Stimulated activated CD4-positive, alpha-beta T cell treated with anti-CD3 and anti-CD28 coated beads, Interleukin-2, amount 100 ng/mL, for 48 hours (primary cell): ENCODE measurements at regions not wholly inside any gene's neighbourhood (a gene's known extent, or its start where the extent isn't known, plus 50 kb on each side); places are given as distances from the start of the nearest gene placed in this dataset.
"Not testable (repeated sequence)": the region's sequence is repeated elsewhere in the genome, so short reads cannot be mapped to it uniquely, and the experiment has no call there.

Source experiments
- DNase-seq, 2 donors: peaks; one replicate each; pipeline ENCODE4 v3.0.0-alpha.2; 2020

DNA sequence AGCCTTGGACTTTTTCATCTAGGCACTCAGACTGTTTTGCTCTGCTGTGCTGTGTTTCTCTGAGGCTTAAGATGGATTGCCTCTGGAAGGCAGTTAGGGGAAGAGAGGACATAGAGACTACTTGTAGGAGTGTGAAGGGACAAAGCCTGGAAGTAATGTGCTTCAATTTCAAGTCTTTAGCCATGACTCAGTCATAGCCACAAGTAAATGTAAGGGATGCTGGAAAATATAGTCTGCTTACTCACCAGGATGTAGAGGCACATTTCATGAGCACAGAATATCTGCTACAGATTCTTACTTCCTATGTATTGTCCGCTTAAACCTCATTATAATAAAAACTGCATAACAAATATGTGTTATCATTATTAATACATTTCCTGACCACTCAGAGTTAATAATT lies 794.3 kb upstream of the NOVA1 start:
- DNase-seq, result no peak

DNA sequence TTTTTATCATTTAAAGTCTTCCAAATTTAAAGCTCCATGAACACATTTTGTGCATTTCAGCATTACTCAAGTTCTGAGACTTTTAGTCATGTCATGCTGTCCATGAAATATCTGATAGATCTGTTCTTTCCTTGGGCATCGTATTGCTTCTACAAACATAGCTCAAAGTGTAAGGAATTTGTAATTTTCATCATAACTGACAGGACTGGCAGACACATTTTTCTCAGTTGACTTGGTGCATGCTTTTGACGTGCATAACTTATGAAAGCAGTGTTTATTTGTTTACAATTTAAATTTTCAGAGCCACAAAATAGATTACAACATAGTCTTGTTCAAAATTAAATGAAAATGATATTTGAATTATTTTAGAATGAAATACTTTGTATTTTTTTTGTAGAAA lies 812.1 kb upstream of the NOVA1 start:
- no peak for DNase-seq

DNA sequence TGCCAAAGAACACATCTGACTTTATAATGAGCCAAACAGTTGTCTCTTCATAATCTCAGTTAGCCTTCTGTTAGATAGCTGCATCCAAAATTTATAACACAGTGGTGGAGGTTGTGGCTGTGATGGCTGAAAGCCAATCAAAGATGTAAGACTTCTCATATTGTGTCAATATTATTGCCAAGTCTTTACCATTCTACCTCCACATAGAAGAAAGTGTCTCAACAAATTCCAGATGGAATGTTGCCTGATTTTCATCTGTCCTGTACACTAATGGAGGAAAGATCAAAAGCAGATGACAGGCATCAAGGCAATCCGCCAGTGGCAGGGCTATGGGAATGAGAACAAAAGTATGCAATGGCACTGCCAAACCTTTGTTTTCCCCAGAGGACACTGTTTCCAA lies 813.1 kb upstream of the NOVA1 start:
- DNase-seq, result no peak

DNA sequence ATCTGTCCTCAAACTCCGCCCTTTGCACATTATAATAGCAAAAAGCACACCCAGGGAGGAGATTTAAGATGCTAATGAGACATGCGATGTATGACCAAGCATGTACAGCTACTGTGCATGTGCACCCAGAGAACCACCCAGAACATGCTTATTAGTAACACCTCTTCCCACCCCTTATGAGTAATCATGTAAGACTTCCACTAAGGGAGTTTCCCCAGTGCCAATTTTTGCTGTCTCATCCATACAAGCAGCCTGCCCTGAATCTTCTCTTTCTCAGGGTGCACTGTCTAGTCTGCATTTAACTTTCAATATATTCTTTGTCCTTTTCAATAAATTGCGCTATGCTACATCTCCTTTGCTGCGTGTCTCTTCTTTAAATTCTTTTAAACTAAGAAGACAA lies 830.0 kb upstream of the NOVA1 start:
- DNase-seq, result no peak

DNA sequence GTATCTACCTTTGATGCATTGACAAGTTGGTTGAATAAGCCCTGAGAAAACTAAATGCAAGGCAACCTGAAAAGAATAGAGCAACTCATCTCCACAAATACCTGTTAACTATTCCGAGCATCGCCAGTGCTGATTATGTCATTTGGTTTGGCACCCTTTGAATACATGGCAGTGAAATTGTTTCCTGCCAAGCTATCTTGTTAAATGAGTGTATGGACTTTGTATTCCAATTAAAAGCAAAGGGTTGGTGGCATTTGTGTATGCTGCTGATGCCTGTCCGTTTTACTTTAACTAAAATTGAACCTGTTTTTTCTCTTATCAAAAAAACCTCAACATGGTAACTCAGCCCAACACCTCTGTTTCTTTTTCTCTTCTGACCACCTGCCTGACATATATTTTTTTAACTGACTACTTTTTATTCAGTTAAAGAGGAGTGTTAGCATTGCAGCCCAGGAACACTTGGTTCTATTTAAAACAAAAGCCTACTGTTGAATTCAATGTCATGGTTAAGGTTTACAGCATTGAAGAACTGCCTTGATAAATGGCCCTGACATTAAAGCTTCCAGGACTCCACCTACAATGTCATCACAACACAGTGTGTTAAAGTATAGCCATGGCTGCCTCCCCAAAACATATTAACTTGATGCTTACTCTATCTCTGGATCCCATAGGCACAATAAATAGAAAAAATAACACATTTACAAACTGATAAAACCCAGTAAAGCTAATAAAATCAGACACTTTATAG lies 838.3 kb upstream of the NOVA1 start:
- DNase-seq, result no peak

DNA sequence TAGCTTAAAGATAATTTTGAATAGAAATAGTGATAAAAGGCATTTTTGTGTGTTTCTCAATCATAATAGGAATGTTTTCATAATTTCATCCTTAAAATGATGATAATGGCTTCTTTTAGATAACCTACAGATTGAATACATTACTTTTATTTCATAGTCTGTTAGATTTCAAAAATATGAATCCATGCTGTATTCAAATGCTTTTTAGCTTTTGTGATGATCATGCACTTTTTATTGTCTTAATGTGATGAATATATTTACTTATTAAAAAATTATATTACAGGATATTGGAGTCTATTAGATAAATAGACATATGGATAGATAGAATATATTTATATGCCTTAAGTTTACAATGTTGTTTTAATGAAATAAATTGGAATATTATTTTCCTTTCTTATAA lies 886.8 kb upstream of the NOVA1 start:
- no peak for DNase-seq

DNA sequence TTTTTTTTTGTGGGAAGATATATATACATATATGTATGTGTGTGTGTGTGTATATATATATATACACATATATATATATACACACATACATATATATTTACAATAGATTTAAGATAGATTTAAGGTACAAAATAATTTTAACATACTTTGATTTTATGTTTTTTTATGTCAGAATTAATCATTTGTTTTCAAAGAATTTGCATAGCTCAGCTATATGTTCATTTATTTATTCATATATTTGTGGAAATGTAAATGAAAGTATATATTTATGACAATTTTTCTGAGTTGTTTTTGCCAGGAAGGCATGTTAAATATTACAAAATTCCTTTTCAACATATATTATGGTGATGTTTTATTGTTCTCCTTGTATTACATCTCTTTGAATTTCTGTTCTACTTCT lies 887.4 kb upstream of the NOVA1 start:
- DNase-seq, result no peak

DNA sequence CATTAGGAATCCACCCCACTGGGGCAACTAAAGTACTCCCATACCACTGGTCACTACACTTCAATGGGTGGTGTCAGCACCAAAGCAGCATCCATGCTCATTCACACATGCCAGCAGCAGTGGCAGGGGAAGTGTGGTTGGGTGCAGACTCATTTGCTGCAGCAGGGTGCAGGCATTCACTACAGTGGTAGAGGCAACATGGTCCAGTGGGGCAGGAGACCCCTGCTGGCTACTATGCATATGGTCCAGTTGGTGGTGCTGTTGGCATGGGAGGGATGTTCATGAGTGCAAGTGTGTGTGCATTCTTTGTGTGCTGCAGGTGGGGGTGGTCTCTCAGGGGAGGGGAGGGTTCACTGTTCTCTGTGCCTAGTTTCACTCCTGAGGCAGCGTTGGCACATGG lies 908.4 kb upstream of the NOVA1 start:
- no peak for DNase-seq

DNA sequence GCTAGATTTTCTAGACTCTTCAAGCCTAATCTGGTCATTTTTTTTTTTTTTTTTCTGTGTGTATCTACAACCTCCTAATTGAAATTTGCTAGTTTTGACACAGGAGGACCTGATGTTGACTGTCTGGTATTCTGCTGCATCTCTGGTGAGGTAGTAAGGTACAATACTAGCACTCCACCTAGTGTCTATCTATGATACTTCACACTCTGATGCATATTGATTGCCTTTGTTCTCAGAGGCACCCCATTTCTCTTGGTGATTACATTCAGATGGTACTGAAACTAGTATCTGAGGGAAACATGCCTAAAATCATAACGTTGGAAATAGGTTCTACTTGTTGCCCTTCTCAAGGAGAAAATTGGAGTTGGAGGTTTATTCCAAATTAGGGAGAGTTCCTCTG lies 930.5 kb upstream of the NOVA1 start:
- DNase-seq, result no peak

DNA sequence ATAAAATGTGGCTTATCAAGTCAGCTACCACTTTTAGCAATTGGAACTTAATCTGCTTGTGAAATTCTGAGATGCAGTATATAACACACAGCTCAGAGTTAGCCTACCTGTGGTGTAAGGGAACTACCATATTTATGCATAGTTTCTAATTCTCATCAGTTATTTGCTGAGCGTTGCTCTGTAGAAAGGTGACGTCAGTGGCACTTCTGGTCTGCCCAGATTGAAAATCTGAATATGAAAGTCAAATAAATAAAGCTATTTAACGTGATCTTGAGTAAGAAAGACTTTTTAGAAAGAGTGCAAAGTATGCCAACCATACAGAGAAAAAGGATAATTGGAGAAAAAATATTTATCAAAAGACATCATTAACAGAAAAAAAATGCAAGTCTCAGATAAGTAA lies 938.9 kb upstream of the NOVA1 start:
- no peak for DNase-seq

DNA sequence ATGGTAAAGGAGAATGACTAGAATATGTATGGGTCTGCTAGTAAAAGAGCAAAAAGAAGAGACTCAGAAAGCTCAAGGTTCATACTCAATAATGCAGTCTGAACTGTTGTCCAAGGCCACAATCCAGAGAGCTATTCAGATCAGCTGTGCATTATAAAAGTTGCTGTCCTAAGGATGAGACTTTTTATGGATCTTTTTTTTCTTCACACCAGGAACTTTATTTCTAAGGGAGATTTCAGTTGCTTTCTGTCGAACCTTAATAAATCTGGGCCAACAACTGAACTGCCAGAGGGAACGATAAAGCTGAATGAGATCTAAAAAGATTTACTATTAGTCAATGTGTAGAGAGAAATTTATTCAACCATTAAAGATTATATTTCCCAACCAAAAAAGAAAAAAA lies 948.3 kb upstream of the NOVA1 start:
- no peak for DNase-seq

DNA sequence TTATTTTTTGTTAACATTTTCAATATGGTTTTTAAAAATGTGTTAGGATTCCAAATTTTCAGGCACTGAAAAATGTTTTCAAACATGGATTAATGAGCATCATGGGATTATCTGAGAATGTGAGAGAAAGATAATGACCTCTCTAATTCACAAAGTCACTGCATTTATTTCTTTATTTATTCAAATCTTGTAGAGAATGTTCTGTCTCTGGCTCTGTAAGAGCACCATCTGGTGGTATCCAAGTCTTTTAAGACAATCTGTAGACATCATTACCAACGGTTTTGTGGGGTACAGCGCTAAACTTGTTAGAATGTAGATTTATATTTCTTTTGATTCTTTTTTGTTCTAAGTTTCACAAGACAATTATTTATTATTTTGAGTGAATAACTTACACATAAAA lies 956.0 kb upstream of the NOVA1 start:
- DNase-seq, result no peak

DNA sequence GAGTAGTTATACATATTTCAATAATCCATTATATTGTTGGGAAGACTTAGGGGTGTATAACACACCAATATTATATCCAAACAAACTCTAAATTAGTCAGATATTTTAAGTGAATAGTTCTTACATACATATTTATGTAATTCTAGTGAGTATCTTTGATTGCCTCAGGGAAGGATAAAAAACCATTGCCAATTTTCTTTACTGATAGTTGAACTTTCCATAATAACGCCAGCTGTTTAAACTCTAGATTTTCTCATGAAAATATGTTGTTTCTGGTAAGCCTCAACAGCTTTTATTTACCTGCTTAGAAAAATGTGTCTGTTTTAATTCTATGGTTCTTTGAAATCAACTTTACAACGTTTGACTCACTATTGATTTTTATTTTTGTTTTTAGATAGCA lies 959.6 kb upstream of the NOVA1 start:
- DNase-seq, result no peak

DNA sequence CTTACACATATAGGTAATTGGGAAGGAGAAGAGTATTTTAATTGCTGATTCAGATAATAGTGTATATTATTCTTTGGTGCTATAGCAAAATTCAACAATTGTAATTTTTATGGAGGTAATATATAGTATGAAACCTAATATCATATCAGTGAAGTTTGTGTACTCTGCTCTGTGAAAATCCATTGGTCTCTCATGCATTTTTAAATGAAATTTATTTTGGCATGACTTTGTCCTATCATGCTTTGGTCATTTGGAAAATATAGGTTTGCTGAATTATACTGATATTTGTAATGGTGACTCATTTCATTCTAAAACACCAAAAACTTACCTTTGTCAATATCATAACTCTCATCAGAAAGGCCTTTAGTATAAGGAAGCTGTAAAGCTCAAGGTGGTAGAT lies 962.0 kb upstream of the NOVA1 start:
- no peak for DNase-seq

DNA sequence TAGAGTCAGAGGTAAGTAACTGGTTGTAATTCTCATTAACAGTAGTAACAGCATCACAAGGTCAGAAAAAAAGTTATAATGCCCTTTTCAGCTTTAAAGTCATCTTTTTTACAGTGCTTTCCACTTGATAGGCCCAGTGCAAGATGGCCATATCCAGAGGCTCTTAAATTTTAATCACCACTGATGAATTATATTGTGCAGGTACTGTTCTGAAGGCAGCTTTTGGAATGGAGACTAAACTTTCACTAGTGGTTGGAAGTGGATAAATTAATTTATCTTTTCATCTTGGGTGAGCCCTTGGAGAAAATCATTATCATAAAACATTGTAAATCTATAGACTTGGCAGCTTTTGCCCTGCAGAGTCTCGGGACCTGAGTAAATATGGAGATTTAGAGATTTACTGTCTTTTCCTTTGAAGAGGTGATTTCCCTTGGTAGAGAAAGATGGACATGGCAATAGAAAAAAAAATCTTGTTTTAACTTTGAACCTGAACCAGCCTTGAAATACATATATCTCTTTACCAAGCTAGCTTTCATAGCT lies 969.1 kb upstream of the NOVA1 start:
- DNase-seq, result no peak

DNA sequence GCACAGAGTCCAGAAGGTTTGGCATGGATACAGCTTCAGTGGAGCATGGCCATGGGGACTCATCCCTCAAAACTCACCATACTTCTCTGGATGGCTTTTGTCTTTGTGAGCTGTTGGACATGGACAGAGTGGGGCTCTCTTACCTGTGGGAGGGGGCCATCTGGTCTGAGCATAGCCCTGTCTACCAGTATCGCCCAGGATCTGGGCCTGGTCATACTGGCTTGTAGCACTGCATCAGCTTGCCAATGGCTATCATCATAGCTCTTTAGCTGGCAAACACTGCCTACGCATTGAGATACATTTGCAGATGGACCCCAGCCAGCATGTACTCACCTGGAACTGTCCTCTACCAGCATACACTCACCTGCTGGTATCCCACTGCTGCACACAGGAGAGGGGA lies 975.2 kb upstream of the NOVA1 start:
- no peak for DNase-seq

DNA sequence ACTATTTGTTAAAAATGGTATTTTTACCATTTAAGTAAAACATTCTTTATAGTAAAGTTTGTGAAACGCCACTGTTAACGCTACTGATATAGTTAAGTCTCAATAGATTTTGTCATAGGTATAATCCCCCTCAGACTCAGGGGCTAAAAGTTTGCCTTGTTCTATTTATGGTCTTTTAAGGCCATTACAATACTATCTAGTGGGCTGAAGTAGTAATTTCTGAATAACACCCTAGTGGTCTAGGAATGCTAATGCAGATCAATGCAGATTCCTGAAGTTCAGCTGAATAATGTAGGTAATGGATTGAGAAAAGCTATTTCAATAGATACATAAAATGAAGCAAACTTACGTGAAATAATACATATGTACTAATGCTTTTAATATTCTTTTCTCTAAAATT lies 989.3 kb upstream of the NOVA1 start:
- DNase-seq, result no peak

DNA sequence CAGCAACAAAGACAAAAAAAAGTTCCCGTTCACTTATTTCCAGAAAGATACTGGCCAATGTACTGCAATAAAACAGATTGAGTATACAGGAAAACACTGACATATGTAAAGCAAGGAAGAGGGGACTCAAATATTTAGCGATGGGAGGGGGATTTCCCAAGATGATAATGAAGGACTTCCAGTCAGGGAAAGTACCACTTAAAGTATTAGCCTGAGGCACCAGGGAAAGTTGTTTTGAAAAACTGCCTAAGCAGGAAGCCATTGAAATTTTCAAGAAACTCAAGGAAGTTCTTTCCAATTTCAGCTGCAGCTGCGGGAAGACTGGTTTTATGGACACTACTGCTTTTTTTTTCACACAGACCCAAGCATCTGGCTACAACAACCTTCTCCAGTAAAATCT lies 1007.4 kb upstream of the NOVA1 start:
- DNase-seq, result no peak

DNA sequence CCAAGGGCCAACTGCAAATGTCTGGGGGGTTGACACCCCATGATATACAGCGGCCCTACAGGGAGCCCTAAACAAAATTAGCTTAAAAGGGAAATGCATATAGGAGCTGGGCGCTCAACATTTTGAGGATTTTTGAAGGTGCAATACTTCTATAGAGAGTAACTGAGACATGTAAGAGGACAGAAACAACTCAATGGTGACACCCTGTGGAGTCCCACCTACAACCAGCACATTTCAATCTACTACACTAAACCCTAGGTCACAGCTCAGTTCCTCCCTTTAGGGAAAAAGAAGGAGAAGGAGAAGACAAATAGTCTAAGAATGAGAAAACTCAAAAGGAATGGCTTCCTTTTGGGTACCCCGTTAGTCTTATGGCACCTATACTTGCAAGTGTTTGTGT lies 1010.5 kb upstream of the NOVA1 start:
- no peak for DNase-seq

DNA sequence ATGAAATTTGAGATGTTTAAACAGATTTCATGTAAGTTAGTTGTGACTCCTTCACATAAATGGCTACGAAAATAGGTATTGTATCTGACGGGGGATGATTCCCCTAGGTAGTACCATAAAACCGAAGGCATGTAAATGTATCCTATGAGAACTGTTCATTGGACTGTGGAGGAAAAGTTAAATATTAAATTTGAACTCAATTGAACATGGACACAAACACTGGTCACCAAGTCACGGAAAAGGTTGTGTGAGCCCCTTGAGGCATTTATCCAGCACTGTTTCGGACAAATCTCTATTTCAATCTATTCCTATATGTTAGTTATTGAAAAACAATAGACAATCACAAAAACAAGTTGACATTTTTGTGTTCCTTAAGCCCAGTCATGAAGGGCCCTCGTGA lies 1014.3 kb upstream of the NOVA1 start:
- no peak for DNase-seq

DNA sequence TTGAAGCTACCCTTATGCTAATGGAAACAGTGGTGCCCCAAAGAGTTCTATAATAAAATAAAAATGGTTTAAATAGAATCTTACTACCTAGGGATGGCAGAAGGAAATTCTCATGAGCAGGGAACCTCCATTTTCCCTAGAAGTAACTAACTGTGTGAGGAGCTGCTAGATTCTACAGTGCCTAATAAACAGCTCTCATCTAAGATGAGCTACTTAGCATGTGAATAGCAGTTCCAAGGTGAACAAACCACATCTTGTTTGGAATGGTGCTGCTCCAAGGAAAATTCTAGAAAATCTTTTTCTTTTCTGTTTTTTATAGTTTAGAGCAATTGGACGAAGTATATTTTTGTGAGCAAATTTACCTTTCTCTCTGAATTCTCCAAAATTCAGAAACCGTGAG lies 1015.3 kb upstream of the NOVA1 start:
- no peak for DNase-seq

DNA sequence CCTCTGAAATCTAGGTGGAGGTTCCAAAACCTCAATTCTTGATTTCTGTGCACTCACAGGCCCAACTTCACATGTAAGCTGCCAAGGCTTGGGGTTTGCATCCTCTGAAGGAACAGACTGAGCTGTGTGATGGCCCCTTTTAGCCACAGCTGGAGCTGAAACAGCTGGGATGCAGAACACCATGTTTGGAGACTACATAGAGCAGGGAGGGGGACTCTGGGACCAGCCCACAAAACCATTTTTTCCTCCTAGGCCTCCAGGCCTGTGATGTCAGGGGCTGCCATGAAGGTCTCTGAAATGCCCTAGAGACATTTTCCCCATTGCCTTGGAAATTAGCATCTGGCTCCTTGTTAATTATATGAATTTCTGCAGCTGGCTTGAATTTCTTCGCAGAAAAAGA lies 1025.9 kb upstream of the NOVA1 start:
- DNase-seq, result no peak

DNA sequence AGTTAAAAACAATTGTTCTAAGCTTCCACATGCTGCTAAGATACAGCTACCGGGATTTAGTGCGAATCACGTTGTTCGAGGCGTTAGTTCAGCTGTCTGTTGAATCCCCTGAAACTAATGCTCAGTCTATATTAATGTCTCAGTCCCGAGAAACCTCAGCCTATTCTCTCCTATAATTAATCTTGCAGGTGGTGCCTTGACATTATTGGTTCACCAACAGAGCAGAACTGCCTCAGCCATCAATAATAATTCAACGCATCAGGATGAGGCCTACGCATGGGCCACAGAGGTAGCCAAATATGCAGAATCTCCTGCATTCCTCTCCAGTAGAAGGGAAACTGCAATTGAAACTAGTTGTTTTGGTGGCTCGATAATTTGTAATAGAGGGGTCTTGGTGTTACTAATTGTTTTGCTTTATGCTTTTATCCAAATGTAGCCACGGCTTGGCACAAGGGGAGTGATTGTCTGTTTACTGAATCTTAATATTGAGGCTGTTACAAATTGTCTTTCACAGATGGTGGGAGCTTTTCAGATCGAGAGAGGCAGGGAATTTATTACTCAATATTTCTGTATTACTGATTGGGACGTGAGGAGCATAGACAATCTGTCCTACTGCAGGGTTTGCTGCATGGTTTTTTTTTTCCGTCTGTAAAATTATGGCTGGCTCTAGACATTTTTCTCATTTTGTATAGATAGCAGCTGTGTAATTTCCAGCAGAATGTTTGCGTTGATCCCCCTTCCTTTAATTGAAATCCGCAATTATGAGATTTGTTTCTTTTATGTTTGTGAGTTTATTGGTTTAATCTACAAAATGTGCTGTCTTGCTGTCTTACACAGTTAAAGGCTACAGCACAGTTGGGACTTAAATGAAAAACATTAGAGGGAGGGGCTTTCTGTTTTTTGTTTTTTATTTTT lies 1036.5 kb upstream of the NOVA1 start:
- no peak for DNase-seq

DNA sequence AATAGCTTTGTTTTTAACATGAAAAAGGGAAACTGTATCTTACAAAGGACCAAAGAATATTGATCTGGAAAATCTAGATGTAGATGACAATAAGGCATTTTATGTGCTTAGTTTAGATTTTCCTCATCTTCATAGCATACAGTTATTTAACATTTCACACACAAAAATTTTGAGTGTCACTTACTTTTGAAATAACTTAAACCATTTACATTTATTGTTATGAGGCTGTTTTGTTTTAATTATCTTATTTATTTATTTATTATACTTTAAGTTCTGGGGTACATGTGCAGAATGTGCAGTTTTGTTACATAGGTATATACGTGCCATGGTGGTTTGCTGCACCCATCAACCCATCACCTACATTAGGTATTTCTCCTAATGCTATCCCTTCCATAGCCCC lies 1042.9 kb upstream of the NOVA1 start:
- DNase-seq, result not testable (repeated sequence)
